H1 (cell line): ENCODE measurements at regions not wholly inside any gene's neighbourhood (a gene's known extent, or its start where the extent isn't known, plus 50 kb on each side); places are given as distances from the start of the nearest gene placed in this dataset.

ENCODE experiments used
- CTCF ChIA-PET: fragments of 300-600 bp; sonication (Branson Sonifier 250); formaldehyde crosslinking; loops from one replicate; lab custom pipeline; 2021; ENCODE audit not compliant: partially characterized antibody; lab: Charles Lee
- POLR2A ChIA-PET: fragments of 300-600 bp; sonication (Branson Sonifier 250); formaldehyde crosslinking; loops from one replicate; lab custom pipeline; 2021; ENCODE audit warnings: inconsistent platforms; ENCODE audit not compliant: partially characterized antibody; lab: Charles Lee
- DNase-seq, 2 experiments: peaks; one replicate each; pipeline versions ENCODE4 v3.0.0 to v3.0.0-alpha.2; 2010 to 2022; ENCODE audit warnings: low spot score in 2 of 2, low read depth in 1 of 2, mixed read lengths in 1 of 2
- FAIRE-seq: peaks from 2 replicates; lab custom pipeline; 2011; peaks lifted over from hg19 to GRCh38; lab: Jason Lieb, UNC
- H2AFZ ChIP-seq: 2 replicates; pipeline ENCODE4 v1.8.1; 2012; ENCODE audit warnings: low read length, inconsistent platforms
- H2AK5ac ChIP-seq: 2 replicates; pipeline ENCODE4 v1.6.1; 2013; ENCODE audit warnings: low read depth, low read length
- H2BK120ac ChIP-seq: replicated peaks from 2 replicates; pipeline ENCODE3; 2013; ENCODE audit warnings: low read depth, low read length, inconsistent platforms
- H2BK12ac ChIP-seq: 2 replicates; pipeline ENCODE4 v1.6.1; 2013; ENCODE audit warnings: low read depth, low read length
- H2BK15ac ChIP-seq: 2 replicates; pipeline ENCODE4 v1.6.1; 2013; ENCODE audit warnings: low read length
- H2BK20ac ChIP-seq: 2 replicates; pipeline ENCODE4 v1.6.1; 2013; ENCODE audit warnings: low read length
- H2BK5ac ChIP-seq: 2 replicates; pipeline ENCODE4 v1.6.1; 2013; ENCODE audit warnings: low read depth, low read length
- H3K14ac ChIP-seq: 2 replicates; pipeline ENCODE4 v1.6.1; 2013; ENCODE audit warnings: inconsistent platforms; ENCODE audit not compliant: insufficient read length
- H3K18ac ChIP-seq: 2 replicates; pipeline ENCODE4 v1.6.1; 2013; ENCODE audit warnings: low read length; ENCODE audit errors: extremely low read depth
- H3K23ac ChIP-seq: 2 replicates; pipeline ENCODE4 v1.6.1; 2013; ENCODE audit warnings: inconsistent platforms; ENCODE audit not compliant: insufficient read length
- H3K23me2 ChIP-seq: 2 replicates; pipeline ENCODE4 v1.6.1; 2013; ENCODE audit warnings: low read depth, low read length
- H3K27ac ChIP-seq: 2 replicates; pipeline ENCODE4 v1.6.1; 2011; ENCODE audit warnings: low read depth, low read length, inconsistent platforms
- H3K27me3 ChIP-seq, 4 experiments: replicated peaks in 1 of 4; 1 replicate in 1 of 4; 2 replicates in 3 of 4; pipeline versions ENCODE4 v1.6.1 to v1.8.1; 2011 to 2013; ENCODE audit warnings: low read length in 3 of 4, mild to moderate bottlenecking in 3 of 4, inconsistent platforms in 2 of 4, mixed read lengths in 2 of 4, moderate library complexity in 1 of 4; ENCODE audit not compliant: control insufficient read depth in 3 of 4, insufficient read depth in 3 of 4; ENCODE audit errors: extremely low read depth in 1 of 4
- H3K36me3 ChIP-seq, 4 experiments: 2 replicates each; pipeline versions ENCODE4 v1.6.1 to v1.8.1; 2011 to 2013; ENCODE audit warnings: mild to moderate bottlenecking in 4 of 4, low read length in 3 of 4, moderate library complexity in 2 of 4, control low read depth in 1 of 4, inconsistent platforms in 1 of 4; ENCODE audit not compliant: insufficient read depth in 4 of 4, control insufficient read depth in 2 of 4
- H3K4ac ChIP-seq: replicated peaks from 2 replicates; pipeline ENCODE3; 2013; ENCODE audit warnings: low read length, low read depth, mixed read lengths, inconsistent platforms; ENCODE audit not compliant: insufficient read length
- H3K4me1 ChIP-seq, 4 experiments: replicated peaks in 1 of 4; 1 replicate in 1 of 4; 2 replicates in 3 of 4; pipeline versions ENCODE4 v1.6.1 to v1.8.1; 2011 to 2013; ENCODE audit warnings: low read length in 3 of 4, inconsistent platforms in 2 of 4, mixed read lengths in 1 of 4; ENCODE audit not compliant: insufficient read depth in 4 of 4, control insufficient read depth in 3 of 4
- H3K4me2 ChIP-seq, 2 experiments: 2 replicates each; pipeline versions ENCODE4 v1.6.1 to v1.8.1; 2011 to 2013; ENCODE audit warnings: low read depth in 2 of 2, low read length in 2 of 2, control low read depth in 1 of 2, inconsistent platforms in 1 of 2, mild to moderate bottlenecking in 1 of 2; ENCODE audit not compliant: insufficient read depth in 1 of 2
- H3K4me3 ChIP-seq, 4 experiments: fragments of 200-600, 300-600 bp in 1 of 4; sonication (generic), shearing (Covaris generic), sonication (Bioruptor Twin) in 1 of 4; 2 replicates each; pipeline versions ENCODE4 v1.5.1 to v1.8.1; 2011 to 2016; ENCODE audit warnings: low read length in 4 of 4, low read depth in 3 of 4, control low read depth in 2 of 4, inconsistent platforms in 2 of 4, mild to moderate bottlenecking in 2 of 4, mixed read lengths in 1 of 4, moderate library complexity in 1 of 4; ENCODE audit not compliant: insufficient read depth in 2 of 4; ENCODE audit errors: extremely low read depth in 1 of 4
- H3K56ac ChIP-seq: replicated peaks from 2 replicates; pipeline ENCODE3; 2013; ENCODE audit warnings: low read depth, mild to moderate bottlenecking, mixed read lengths, low read length, inconsistent platforms; ENCODE audit not compliant: insufficient read length
- H3K79me1 ChIP-seq: 2 replicates; pipeline ENCODE4 v1.6.1; 2013; ENCODE audit warnings: low read depth, low read length, control low read depth
- H3K79me2 ChIP-seq, 2 experiments: 2 replicates each; pipeline versions ENCODE4 v1.6.1 to v1.8.1; 2012 to 2013; ENCODE audit warnings: low read length in 2 of 2, mild to moderate bottlenecking in 2 of 2, inconsistent platforms in 1 of 2; ENCODE audit not compliant: insufficient read depth in 2 of 2, control insufficient read depth in 1 of 2
- H3K9ac ChIP-seq, 4 experiments: replicated peaks in 1 of 4; 1 replicate in 1 of 4; 2 replicates in 3 of 4; pipeline versions ENCODE4 v1.6.1 to v1.8.1; 2011 to 2013; ENCODE audit warnings: low read depth in 3 of 4, low read length in 3 of 4, control low read depth in 2 of 4, mild to moderate bottlenecking in 2 of 4, moderate library complexity in 2 of 4, inconsistent platforms in 1 of 4; ENCODE audit errors: extremely low read depth in 1 of 4
- H3K9me3 ChIP-seq, 2 experiments: 2 replicates each; pipeline versions ENCODE4 v1.6.1 to v1.8.1; 2012 to 2013; ENCODE audit warnings: mild to moderate bottlenecking in 2 of 2, moderate library complexity in 2 of 2, control low read depth in 1 of 2, inconsistent platforms in 1 of 2, low read depth in 1 of 2, low read length in 1 of 2, mixed read lengths in 1 of 2; ENCODE audit not compliant: insufficient read depth in 2 of 2
- H4K20me1 ChIP-seq, 2 experiments: replicated peaks in 1 of 2; 2 replicates each; pipeline versions ENCODE3 to v1.8.1; 2011 to 2013; ENCODE audit warnings: inconsistent platforms in 2 of 2, low read length in 2 of 2, mild to moderate bottlenecking in 1 of 2; ENCODE audit not compliant: insufficient read depth in 2 of 2, control insufficient read depth in 1 of 2
- H4K5ac ChIP-seq: 2 replicates; pipeline ENCODE4 v1.6.1; 2013; ENCODE audit warnings: low read length, low read depth, mixed read lengths, inconsistent platforms; ENCODE audit not compliant: insufficient read length
- H4K8ac ChIP-seq: 2 replicates; pipeline ENCODE4 v1.8.0; 2013; ENCODE audit warnings: mild to moderate bottlenecking, moderate library complexity, low read length, inconsistent platforms; ENCODE audit not compliant: insufficient read depth; ENCODE audit errors: extremely low read depth
- H4K91ac ChIP-seq: replicated peaks from 2 replicates; pipeline ENCODE3; 2013; ENCODE audit warnings: low read length, mixed read lengths, inconsistent platforms; ENCODE audit not compliant: insufficient read length
- MAFK ChIP-seq: IDR thresholded peaks from 2 replicates; pipeline ENCODE4 v1.6.1; 2012; ENCODE audit warnings: low read depth, mild to moderate bottlenecking, improper control_type of control experiment, low read length
- PHF8 ChIP-seq: fragments of 200-600 bp; sonication (generic); conservative IDR thresholded peaks from 2 replicates; pipeline ENCODE4 v1.7.1; 2012; ENCODE audit warnings: low read depth, mild to moderate bottlenecking, inconsistent platforms, low read length, moderate library complexity
- POLR2A ChIP-seq, 2 experiments: IDR thresholded peaks; 1 replicate in 1 of 2; 2 replicates in 1 of 2; pipeline ENCODE4 v1.6.1; 2011; ENCODE audit warnings: low read depth in 2 of 2, low read length in 2 of 2, mild to moderate bottlenecking in 2 of 2; ENCODE audit errors: control extremely low read depth in 1 of 2
- RFX5 ChIP-seq: IDR thresholded peaks from 2 replicates; pipeline ENCODE4 v1.6.1; 2011; ENCODE audit warnings: low read depth, low read length, improper control_type of control experiment, borderline replicate concordance
- RNF2 ChIP-seq: fragments of 200-900, 300-1000 bp; sonication (generic); IDR thresholded peaks from 2 replicates; pipeline ENCODE4 v1.7.1; 2016; ENCODE audit warnings: borderline replicate concordance, low read depth, mild to moderate bottlenecking, antibody characterized with exemption, low read length; ENCODE audit not compliant: poor library complexity, severe bottlenecking; ENCODE audit errors: missing control alignments
- SRF ChIP-seq: IDR thresholded peaks from 2 replicates; pipeline ENCODE4 v1.6.1; 2011; ENCODE audit warnings: mild to moderate bottlenecking, low read depth, low read length, moderate library complexity
- TEAD4 ChIP-seq: IDR thresholded peaks from 2 replicates; pipeline ENCODE4 v1.6.1; 2012; ENCODE audit warnings: low read depth, low read length, inconsistent platforms, mixed read lengths
- WGBS, 2 experiments: shearing (Covaris generic) in 1 of 2; methylation state at CpG; one replicate each; pipeline versions ENCODE4 v1.1.6 to v1.1.7; 2013 to 2015; ENCODE audit warnings: low lambda C conversion rate in 2 of 2, mixed read lengths in 2 of 2, inconsistent platforms in 1 of 2, low coverage in 1 of 2, missing lambda C conversion rate in 1 of 2; ENCODE audit not compliant: insufficient replicate concordance in 2 of 2, insufficient coverage in 1 of 2, insufficient read length in 1 of 2; ENCODE audit errors: extremely low coverage in 1 of 2, missing lambda C conversion rate in 1 of 2; 5-methylcytosine and 5-hydroxymethylcytosine counted together
- TF ChIP-seq, protein P1 (sequence below): IDR thresholded peaks from 2 replicates; pipeline ENCODE4 v1.6.1; 2011; ENCODE audit warnings: low read depth, mild to moderate bottlenecking, low read length; ENCODE audit not compliant: insufficient read depth

DNA sequence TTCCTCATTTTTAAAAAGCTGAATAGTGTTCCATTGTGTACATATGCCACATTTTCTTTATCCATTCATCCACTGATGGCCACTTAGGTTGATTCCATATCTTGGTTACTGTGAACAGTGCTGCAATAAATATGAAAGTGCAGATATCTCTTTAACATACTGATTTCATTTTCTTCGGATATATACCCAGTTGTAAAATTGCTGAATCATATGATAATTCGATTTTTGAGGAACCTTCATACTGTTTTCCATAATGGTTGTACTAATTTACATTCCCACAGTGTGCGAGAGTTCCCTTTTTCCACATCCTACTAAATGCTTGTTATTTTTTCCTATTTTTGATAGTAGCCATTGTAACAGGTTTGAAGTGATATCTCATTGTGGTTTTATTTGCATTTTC, 263.2 kb downstream of the STK31 start:
- no peak overlapping the region for H3K4me3 ChIP-seq
- TF ChIP-seq, protein P1, sequence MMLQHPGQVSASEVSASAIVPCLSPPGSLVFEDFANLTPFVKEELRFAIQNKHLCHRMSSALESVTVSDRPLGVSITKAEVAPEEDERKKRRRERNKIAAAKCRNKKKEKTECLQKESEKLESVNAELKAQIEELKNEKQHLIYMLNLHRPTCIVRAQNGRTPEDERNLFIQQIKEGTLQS, result no peak
- TF ChIP-seq TEAD4, result no peak
- no peak for TF ChIP-seq RFX5
- TF ChIP-seq POLR2A (IDR thresholded peaks at IDR 0.05; ENCODE audit: control extremely low read depth in 1 of 2, low read depth in 2 of 2, low read length in 2 of 2), result no peak
- TF ChIP-seq RNF2, result no peak
- TF ChIP-seq MAFK, result no peak
- TF ChIP-seq SRF, result no peak
- TF ChIP-seq PHF8, result no peak
- TF ChIP-seq, all 59 proteins: peak for 0
- Histone ChIP-seq H2AFZ (no peak overlapping the region), H2AK5ac (no peak overlapping the region), H4K91ac (no peak overlapping the region), H4K20me1 (no peaks in the 10 kb centered on the region), H3K14ac (no peak overlapping the region), H3K23me2 (no peaks in the 10 kb centered on the region), H3K23ac (no peak overlapping the region), H2BK12ac (no peak overlapping the region), H3K18ac (no peak overlapping the region), H3K56ac (no peak overlapping the region), H3K36me3 (no peaks in the 10 kb centered on the region), H2BK15ac (no peak overlapping the region), H3K9me3 (0 out of 4 replicates have a peak, but pooled peaks cover 0 to 3% of the 10 kb centered on the region in 2 experiments), H4K5ac (no peak overlapping the region), H2BK5ac (no peak overlapping the region), H2BK20ac (no peak overlapping the region), H3K79me1 (no peaks in the 10 kb centered on the region), H3K4me2 (no peak overlapping the region), H3K4ac (no peak overlapping the region), H3K4me1 (peaks cover under 1 to 5% (median 4%) of the 10 kb centered on the region in 4 experiments; a peak in 4 of 7 replicates), H3K9ac (no peak overlapping the region), H4K8ac (no peak overlapping the region), H3K27me3 (no peaks in the 10 kb centered on the region), H3K27ac (no peak overlapping the region), H3K79me2 (no peaks in the 10 kb centered on the region), H2BK120ac (no peak overlapping the region)
- POLR2A ChIA-PET, result no interaction called here
- CTCF ChIA-PET, result no interaction called here
- FAIRE-seq, result no peak
- DNase-seq, result no peak
- WGBS, 2 experiments, result 67% methylated on average over 3 of the region's 3 CpGs; no CpG with 5 or more reads in 1 of the 2 experiments
